Left lung (tissue), 4 donors: ENCODE measurements at regions not wholly inside any gene's neighbourhood (a gene's known extent, or its start where the extent isn't known, plus 50 kb on each side); places are given as distances from the start of the nearest gene placed in this dataset.

Experiments
- ATAC-seq: fragments of 200-7000 bp; cut with Tn5 transposase; one replicate; pipeline ENCODE4 v1.9.1; 2020; ENCODE audit warnings: moderate library complexity
- DNase-seq, 4 donors: peaks; one replicate each; pipeline ENCODE4 v3.0.0-alpha.2; 2013 to 2020
- H3K27ac ChIP-seq, 2 donors: fragments of 200-600 bp; sonication (generic) in 1 of 2; one replicate each; pipeline versions ENCODE4 v1.5.0 to v1.8.0; 2020 to 2021
- H3K27me3 ChIP-seq, 2 donors: fragments of 200-600 bp; sonication (generic) in 1 of 2; one replicate each; pipeline versions ENCODE4 v1.5.0 to v1.8.0; 2020 to 2021
- H3K36me3 ChIP-seq, 2 donors: fragments of 200-600 bp; sonication (generic) in 1 of 2; one replicate each; pipeline versions ENCODE4 v1.5.0 to v1.8.0; 2020 to 2021
- H3K4me1 ChIP-seq, 2 donors: fragments of 200-600 bp; one replicate each; pipeline ENCODE4 v1.8.0; 2021
- H3K4me3 ChIP-seq, 2 donors: fragments of 200-600 bp; sonication (generic) in 1 of 2; one replicate each; pipeline versions ENCODE4 v1.5.0 to v1.8.0; 2020 to 2021; ENCODE audit warnings: mild to moderate bottlenecking in 1 of 2
- H3K9me3 ChIP-seq, 2 donors: fragments of 200-600 bp; sonication (generic) in 1 of 2; one replicate each; pipeline versions ENCODE4 v1.5.0 to v1.8.0; 2020 to 2021
- intact Hi-C, 2 donors: fragments of 100-400 bp; cut with DNase I; formaldehyde crosslinking; loops; one replicate each; pipeline versions ENCODE4 v1.11.2 to v1.14.2; 2022
- TF ChIP-seq, protein P1 (sequence below), 2 donors: fragments of 200-600 bp; sonication (generic) in 1 of 2; IDR thresholded peaks; one replicate each; pipeline versions ENCODE4 v1.5.0 to v1.8.0; 2021; ENCODE audit warnings: antibody characterized with exemption in 2 of 2
- donor health status: DM: no; HTN: yes; CAD: no.
- donor health status: DM: no; HTN: no; CAD: no.

DNA sequence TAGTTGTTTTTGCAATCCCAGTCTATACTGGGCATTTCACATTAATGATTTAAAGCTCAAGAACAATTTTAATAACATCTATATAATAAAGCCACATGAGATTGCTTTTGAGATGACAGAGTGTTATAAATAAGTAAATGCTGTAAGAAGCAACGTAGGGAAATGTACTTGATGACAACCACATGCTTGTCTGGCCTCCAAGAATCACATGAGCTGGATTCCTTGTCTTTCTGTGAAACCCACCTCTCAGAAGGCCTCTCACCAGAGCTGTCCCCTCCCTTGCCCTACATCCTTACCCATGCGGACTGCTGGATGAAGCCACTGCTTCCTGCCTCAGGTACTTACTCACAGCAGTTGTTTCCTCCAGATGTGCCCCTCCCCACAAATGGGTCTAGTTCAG lies 145.1 kb upstream of the CTTNBP2NL start:
- DNase-seq: no peak
- TF ChIP-seq, protein P1, sequence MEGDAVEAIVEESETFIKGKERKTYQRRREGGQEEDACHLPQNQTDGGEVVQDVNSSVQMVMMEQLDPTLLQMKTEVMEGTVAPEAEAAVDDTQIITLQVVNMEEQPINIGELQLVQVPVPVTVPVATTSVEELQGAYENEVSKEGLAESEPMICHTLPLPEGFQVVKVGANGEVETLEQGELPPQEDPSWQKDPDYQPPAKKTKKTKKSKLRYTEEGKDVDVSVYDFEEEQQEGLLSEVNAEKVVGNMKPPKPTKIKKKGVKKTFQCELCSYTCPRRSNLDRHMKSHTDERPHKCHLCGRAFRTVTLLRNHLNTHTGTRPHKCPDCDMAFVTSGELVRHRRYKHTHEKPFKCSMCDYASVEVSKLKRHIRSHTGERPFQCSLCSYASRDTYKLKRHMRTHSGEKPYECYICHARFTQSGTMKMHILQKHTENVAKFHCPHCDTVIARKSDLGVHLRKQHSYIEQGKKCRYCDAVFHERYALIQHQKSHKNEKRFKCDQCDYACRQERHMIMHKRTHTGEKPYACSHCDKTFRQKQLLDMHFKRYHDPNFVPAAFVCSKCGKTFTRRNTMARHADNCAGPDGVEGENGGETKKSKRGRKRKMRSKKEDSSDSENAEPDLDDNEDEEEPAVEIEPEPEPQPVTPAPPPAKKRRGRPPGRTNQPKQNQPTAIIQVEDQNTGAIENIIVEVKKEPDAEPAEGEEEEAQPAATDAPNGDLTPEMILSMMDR (IDR thresholded peaks at IDR 0.05): no peak
- peaks cover 0 to 3% of the 10 kb centered on the region in 2 donors for H3K27me3 ChIP-seq
- no peak overlapping the region for H3K27ac ChIP-seq
- H3K4me3 ChIP-seq: no peak overlapping the region
- no peaks in the 10 kb centered on the region for H3K36me3 ChIP-seq
- intact Hi-C loops: no loop called here
- no peaks in the 10 kb centered on the region for H3K4me1 ChIP-seq
- H3K9me3 ChIP-seq: no peaks in the 10 kb centered on the region
- ATAC-seq: no peak

DNA sequence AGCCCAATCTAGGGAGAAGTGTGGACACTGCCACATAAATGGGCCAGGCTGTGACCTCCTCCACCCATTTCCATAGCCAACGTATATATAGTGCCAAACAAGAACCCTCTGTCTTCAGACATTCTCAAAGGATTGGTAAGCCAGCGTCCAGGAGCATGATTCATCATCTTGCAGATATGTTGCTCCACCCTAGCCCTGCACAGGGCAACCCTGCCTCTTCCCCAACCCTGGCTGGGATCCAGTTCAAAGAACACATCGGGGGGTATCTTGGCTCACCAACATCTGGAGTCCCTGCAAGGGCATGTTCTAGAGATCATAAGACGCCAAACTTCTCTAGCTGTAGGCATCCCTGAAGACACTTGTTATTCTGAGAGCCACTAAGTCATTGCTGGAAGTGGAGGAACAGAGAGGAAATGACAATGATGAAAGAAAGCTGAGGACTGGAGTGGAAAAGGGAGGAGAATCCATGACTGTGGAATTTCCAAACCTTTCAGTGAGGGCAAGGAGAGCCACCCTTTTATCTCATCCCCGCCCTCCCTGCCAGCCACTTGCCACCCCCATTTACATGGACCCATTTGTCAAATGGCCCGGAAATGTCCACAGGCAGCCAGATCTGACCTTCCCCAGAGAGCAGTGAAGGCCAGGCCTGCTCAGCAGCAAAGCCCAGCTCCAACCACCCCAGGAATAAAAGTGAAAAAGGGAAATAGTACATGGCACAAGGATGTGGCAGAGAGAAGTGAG lies 144.1 kb upstream of the CTTNBP2NL start:
- DNase-seq (no peak), ATAC-seq (no peak)
- Histone ChIP-seq H3K4me1 (no peaks in the 10 kb centered on the region), H3K4me3 (no peak overlapping the region), H3K27me3 (peaks cover 0 to 3% of the 10 kb centered on the region in 2 donors), H3K36me3 (no peaks in the 10 kb centered on the region), H3K27ac (no peak overlapping the region), H3K9me3 (no peaks in the 10 kb centered on the region)
- intact Hi-C loops: no loop called here
- TF ChIP-seq, protein P1 (IDR thresholded peaks at IDR 0.05): no peak

DNA sequence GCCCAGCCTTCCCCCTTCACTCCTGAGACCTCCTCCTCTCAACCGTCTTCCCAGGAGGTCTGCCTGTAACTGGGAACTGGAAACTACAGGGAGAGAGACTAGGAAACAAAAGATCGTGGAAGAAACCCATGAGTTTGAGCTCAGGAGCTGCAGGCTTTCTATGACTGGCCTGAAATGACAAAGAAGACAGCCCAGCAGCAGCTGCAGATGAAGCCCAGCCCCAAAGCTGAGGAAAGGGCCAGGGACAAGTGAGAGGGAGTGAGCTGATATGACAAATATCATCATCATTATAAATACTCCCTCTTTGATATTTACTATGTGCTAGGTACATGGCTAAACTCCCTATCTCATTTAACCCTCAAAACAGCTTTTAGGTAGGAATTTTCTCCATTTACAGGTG lies 142.6 kb upstream of the CTTNBP2NL start:
- no peak for ATAC-seq
- intact Hi-C loops: no loop called here
- H3K27ac ChIP-seq: no peak overlapping the region
- peaks cover 0 to 3% of the 10 kb centered on the region in 2 donors for H3K27me3 ChIP-seq
- DNase-seq: no peak
- no peaks in the 10 kb centered on the region for H3K36me3 ChIP-seq
- H3K9me3 ChIP-seq: no peaks in the 10 kb centered on the region
- H3K4me1 ChIP-seq: no peaks in the 10 kb centered on the region
- H3K4me3 ChIP-seq: no peak overlapping the region
- TF ChIP-seq, protein P1 (IDR thresholded peaks at IDR 0.05): no peak

DNA sequence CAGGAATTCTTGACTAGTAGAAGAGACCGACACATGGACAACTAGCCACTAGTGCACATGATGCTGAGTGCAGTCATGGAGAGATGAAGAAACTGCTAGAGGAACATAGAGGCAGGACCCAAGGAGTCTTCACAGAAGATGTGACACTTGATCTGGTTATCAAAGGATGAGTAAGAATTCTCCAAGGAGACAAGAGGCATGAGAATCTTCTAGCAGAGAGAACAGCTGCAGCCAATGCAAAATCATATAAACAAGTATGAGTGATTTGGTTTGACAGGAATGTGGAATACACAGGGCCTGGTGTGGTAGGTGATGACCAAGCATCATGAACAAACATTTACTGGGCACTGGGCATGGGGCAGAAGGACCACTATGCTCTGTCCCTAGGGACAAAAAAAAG lies 140.9 kb upstream of the CTTNBP2NL start:
- Histone ChIP-seq H3K4me1 (no peaks in the 10 kb centered on the region), H3K27ac (no peak overlapping the region), H3K27me3 (peaks cover 0 to 3% of the 10 kb centered on the region in 2 donors), H3K9me3 (no peaks in the 10 kb centered on the region), H3K36me3 (no peaks in the 10 kb centered on the region), H3K4me3 (no peak overlapping the region)
- DNase-seq (no peak), ATAC-seq (no peak)
- intact Hi-C loops: no loop called here
- TF ChIP-seq, protein P1 (IDR thresholded peaks at IDR 0.05): no peak

DNA sequence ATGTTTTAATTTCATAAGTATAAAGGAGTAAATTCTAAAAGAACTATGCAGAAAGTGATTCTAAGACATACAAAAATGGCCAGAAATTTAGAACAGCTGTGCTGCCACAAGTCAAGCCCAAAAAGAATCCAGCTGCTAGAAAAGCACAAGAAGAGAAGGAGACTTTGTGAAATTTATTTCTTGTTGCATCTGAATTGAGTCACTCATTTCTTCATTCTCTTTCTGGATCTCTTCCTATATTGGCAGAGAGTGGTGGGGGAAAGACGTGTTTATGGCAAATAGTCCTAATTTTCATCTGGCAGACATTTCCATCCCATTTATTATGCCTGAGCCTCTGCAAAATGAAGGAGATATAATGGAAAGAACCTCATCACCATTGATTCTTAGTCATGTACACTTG lies 139.6 kb upstream of the CTTNBP2NL start:
- H3K27me3 ChIP-seq: peaks cover 0 to 3% of the 10 kb centered on the region in 2 donors
- H3K27ac ChIP-seq: no peak overlapping the region
- ATAC-seq (peak; percentile 44), DNase-seq (peak in 2 of 4 donors; percentile 45 to 54)
- H3K9me3 ChIP-seq: no peaks in the 10 kb centered on the region
- H3K36me3 ChIP-seq: no peaks in the 10 kb centered on the region
- intact Hi-C loops: no loop called here
- H3K4me1 ChIP-seq: no peaks in the 10 kb centered on the region
- no peak overlapping the region for H3K4me3 ChIP-seq
- TF ChIP-seq, protein P1 (IDR thresholded peaks at IDR 0.05): no peak
